GM23338 (cell line): ENCODE measurements at regions not wholly inside any gene's neighbourhood (a gene's known extent, or its start where the extent isn't known, plus 50 kb on each side); places are given as distances from the start of the nearest gene placed in this dataset.

Experiments used
- CTCF ChIP-seq, 2 experiments: fragments of 200-600 bp in 1 of 2; sonication (generic) in 1 of 2; conservative IDR thresholded peaks; 2 replicates each; pipeline versions ENCODE4 v1.5.1 to v1.6.1; 2016 to 2017; ENCODE audit warnings: antibody characterized with exemption in 2 of 2, low read depth in 2 of 2, mild to moderate bottlenecking in 2 of 2, moderate library complexity in 1 of 2
- POLR2AphosphoS5 ChIP-seq: IDR thresholded peaks from 2 replicates; pipeline ENCODE4 v1.6.1; 2016; ENCODE audit warnings: antibody characterized with exemption, low read depth
- STAT1 ChIP-seq: IDR thresholded peaks from one replicate; pipeline ENCODE4 v1.6.1; 2016; ENCODE audit warnings: antibody characterized with exemption; ENCODE audit not compliant: unreplicated experiment

GRCh38 chr1:14090531-14090930 lies 390.5 kb downstream of the PRDM2 start:
- no peak for TF ChIP-seq CTCF (conservative IDR thresholded peaks at IDR 0.05; ENCODE audit: low read depth in 2 of 2)
- TF ChIP-seq STAT1: no peak
- TF ChIP-seq POLR2AphosphoS5: no peak
